GM12891 (cell line): ENCODE measurements at regions not wholly inside any gene's neighbourhood (a gene's known extent, or its start where the extent isn't known, plus 50 kb on each side); places are given as distances from the start of the nearest gene placed in this dataset.

Source experiments
- PAX5 ChIP-seq: IDR thresholded peaks from 2 replicates; pipeline ENCODE4 v1.6.1; 2011; ENCODE audit warnings: low read length, moderate library complexity, mild to moderate bottlenecking; ENCODE audit not compliant: insufficient read depth, severe bottlenecking
- POLR2A ChIP-seq: IDR thresholded peaks from 2 replicates; pipeline ENCODE4 v1.6.1; 2011; ENCODE audit warnings: low read depth, low read length, control low read depth
- POLR2AphosphoS5 ChIP-seq: IDR thresholded peaks from 2 replicates; pipeline ENCODE4 v1.6.1; 2011; ENCODE audit warnings: low read depth, low read length, control low read depth
- SPI1 ChIP-seq: IDR thresholded peaks from 2 replicates; pipeline ENCODE4 v1.6.1; 2011; ENCODE audit warnings: low read depth, low read length, control low read depth
- TAF1 ChIP-seq: IDR thresholded peaks from 2 replicates; pipeline ENCODE4 v1.6.1; 2011; ENCODE audit warnings: low read depth, low read length, control low read depth

DNA sequence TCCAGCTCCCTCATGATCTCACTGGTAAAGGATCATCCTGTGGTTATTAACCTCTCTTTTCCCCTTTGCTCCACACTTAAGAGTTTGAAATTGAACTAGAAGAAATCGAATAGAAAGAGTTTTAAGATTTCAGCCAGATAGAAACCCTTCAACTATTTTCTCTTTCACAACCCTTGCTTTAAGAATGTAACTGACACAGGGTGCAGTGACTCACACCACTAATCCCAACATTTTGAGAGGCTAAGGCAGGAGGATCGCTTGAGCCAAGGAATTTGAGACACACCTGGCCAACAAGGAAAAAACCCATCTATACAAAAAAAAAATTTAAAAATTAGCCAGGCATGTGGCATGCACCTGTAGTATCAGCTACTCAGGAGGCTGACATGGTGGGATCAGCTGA, 150.7 kb upstream of the NLGN4Y start:
- TF ChIP-seq POLR2A (no peak), TAF1 (no peak), POLR2AphosphoS5 (no peak), SPI1 (no peak), PAX5 (no peak)
